GM23338 (cell line): ENCODE measurements at regions not wholly inside any gene's neighbourhood (a gene's known extent, or its start where the extent isn't known, plus 50 kb on each side); places are given as distances from the start of the nearest gene placed in this dataset.

Experiments
- ATAC-seq: fragments of 200-7000 bp; cut with Tn5 transposase; 3 replicates; pipeline ENCODE4 v1.9.1; 2020
- DNase-seq: peaks from one replicate; pipeline ENCODE4 v3.0.0-alpha.2; 2015; ENCODE audit warnings: low spot score
- H2AFZ ChIP-seq: fragments of 200-600 bp; sonication (generic); 2 replicates; pipeline ENCODE4 v1.8.0; 2016; ENCODE audit warnings: antibody characterized with exemption, mild to moderate bottlenecking, moderate library complexity
- H3F3A ChIP-seq: fragments of 200-600 bp; sonication (generic); replicated peaks from 2 replicates; pipeline ENCODE4 v1.8.0; 2017; ENCODE audit warnings: antibody characterized with exemption, mixed run types, low read depth
- H3K27ac ChIP-seq: fragments of 200-600 bp; sonication (generic); 2 replicates; pipeline ENCODE4 v1.6.1; 2016; ENCODE audit warnings: low read depth
- H3K27me3 ChIP-seq: fragments of 200-600 bp; sonication (generic); 2 replicates; pipeline ENCODE4 v1.8.0; 2016; ENCODE audit warnings: mild to moderate bottlenecking, mixed run types, moderate library complexity; ENCODE audit not compliant: insufficient read depth
- H3K36me3 ChIP-seq: fragments of 200-600 bp; sonication (generic); 2 replicates; pipeline ENCODE4 v1.8.0; 2016; ENCODE audit warnings: mild to moderate bottlenecking; ENCODE audit not compliant: insufficient read depth
- H3K4me1 ChIP-seq: fragments of 200-600 bp; sonication (generic); 2 replicates; pipeline ENCODE4 v1.8.0; 2016; ENCODE audit warnings: mild to moderate bottlenecking, moderate library complexity; ENCODE audit not compliant: insufficient read depth
- H3K4me2 ChIP-seq: fragments of 200-600 bp; sonication (generic); 2 replicates; pipeline ENCODE4 v1.7.1; 2017; ENCODE audit warnings: mixed run types
- H3K4me3 ChIP-seq: fragments of 200-600 bp; sonication (generic); 2 replicates; pipeline ENCODE4 v1.6.1; 2016; ENCODE audit warnings: mixed run types
- H3K79me2 ChIP-seq: fragments of 200-600 bp; sonication (generic); replicated peaks from 2 replicates; pipeline ENCODE4 v1.8.0; 2017; ENCODE audit warnings: mild to moderate bottlenecking; ENCODE audit not compliant: insufficient read depth
- H3K9me2 ChIP-seq: fragments of 200-600 bp; sonication (generic); 2 replicates; pipeline ENCODE4 v1.8.0; 2017; ENCODE audit not compliant: insufficient read depth
- H4K20me1 ChIP-seq: fragments of 200-600 bp; sonication (generic); replicated peaks from 2 replicates; pipeline ENCODE4 v1.8.0; 2017; ENCODE audit warnings: mild to moderate bottlenecking; ENCODE audit not compliant: insufficient read depth
- H3K27ac Mint-ChIP-seq: 2 replicates; pipeline ENCODE4 v1.8.0; 2020; ENCODE audit warnings: inconsistent platforms, mild to moderate bottlenecking, moderate library complexity, mixed read lengths
- H3K27me3 Mint-ChIP-seq: 3 replicates; pipeline ENCODE4 v1.8.0; 2022; ENCODE audit warnings: low read depth, mild to moderate bottlenecking, moderate library complexity, mixed read lengths, inconsistent platforms; ENCODE audit not compliant: insufficient read depth, poor library complexity
- H3K36me3 Mint-ChIP-seq: 3 replicates; pipeline ENCODE4 v1.8.0; 2021; ENCODE audit warnings: low read depth, mild to moderate bottlenecking, inconsistent platforms, moderate library complexity, mixed read lengths
- H3K4me1 Mint-ChIP-seq: 3 replicates; pipeline ENCODE4 v1.8.0; 2020; ENCODE audit warnings: mild to moderate bottlenecking, inconsistent platforms, mixed read lengths
- H3K4me3 Mint-ChIP-seq: 3 replicates; pipeline ENCODE4 v1.8.0; 2021; ENCODE audit warnings: moderate library complexity, mild to moderate bottlenecking, inconsistent platforms, mixed read lengths
- H3K9me3 Mint-ChIP-seq: 3 replicates; pipeline ENCODE4 v1.8.0; 2020; ENCODE audit warnings: moderate library complexity, mild to moderate bottlenecking, inconsistent platforms, mixed read lengths
- CREB1 ChIP-seq: fragments of 250-450 bp; sonication (Bioruptor Pico); IDR thresholded peaks from 2 replicates; pipeline ENCODE4 v1.5.0; 2020; ENCODE audit warnings: low read depth, mild to moderate bottlenecking, moderate library complexity
- CTCF ChIP-seq, 2 experiments: fragments of 200-600 bp in 1 of 2; sonication (generic) in 1 of 2; conservative IDR thresholded peaks; 2 replicates each; pipeline versions ENCODE4 v1.5.1 to v1.6.1; 2016 to 2017; ENCODE audit warnings: antibody characterized with exemption in 2 of 2, low read depth in 2 of 2, mild to moderate bottlenecking in 2 of 2, moderate library complexity in 1 of 2
- ETS1 ChIP-seq: IDR thresholded peaks from 2 replicates; pipeline ENCODE4 v1.6.1; 2016; ENCODE audit warnings: antibody characterized with exemption
- EZH2 ChIP-seq: fragments of 200-600 bp; sonication (generic); IDR thresholded peaks from one replicate; pipeline ENCODE4 v1.8.0; 2017; ENCODE audit warnings: antibody characterized with exemption, mild to moderate bottlenecking, low read depth; ENCODE audit not compliant: unreplicated experiment
- EZH2phosphoT487 ChIP-seq: fragments of 200-600 bp; sonication (generic); IDR thresholded peaks from one replicate; pipeline ENCODE4 v1.8.1; 2018; ENCODE audit warnings: antibody characterized with exemption; ENCODE audit not compliant: unreplicated experiment
- JUNB ChIP-seq: IDR thresholded peaks from one replicate; pipeline ENCODE4 v1.6.1; 2016; ENCODE audit warnings: antibody characterized with exemption; ENCODE audit not compliant: unreplicated experiment
- NANOG ChIP-seq: IDR thresholded peaks from 2 replicates; pipeline ENCODE4 v1.6.1; 2016; ENCODE audit warnings: antibody characterized with exemption, borderline replicate concordance
- POLR2AphosphoS5 ChIP-seq: IDR thresholded peaks from 2 replicates; pipeline ENCODE4 v1.6.1; 2016; ENCODE audit warnings: antibody characterized with exemption, low read depth
- REST ChIP-seq: IDR thresholded peaks from one replicate; pipeline ENCODE4 v1.6.1; 2018; ENCODE audit warnings: antibody characterized with exemption; ENCODE audit not compliant: unreplicated experiment
- STAT1 ChIP-seq: IDR thresholded peaks from one replicate; pipeline ENCODE4 v1.6.1; 2016; ENCODE audit warnings: antibody characterized with exemption; ENCODE audit not compliant: unreplicated experiment
- ZNF331 ChIP-seq: fragments of 250-450 bp; sonication (Bioruptor Pico); IDR thresholded peaks from 2 replicates; pipeline ENCODE4 v1.5.0; 2020; ENCODE audit warnings: low read depth, mild to moderate bottlenecking, moderate library complexity

GRCh38 chr7:32137059-32137458 is 66.9 kb upstream of the PDE1C start (continued):
- TF ChIP-seq REST (no peak), CREB1 (CRISPR knock-in tag) (no peak), JUNB (no peak), ZNF331 (CRISPR knock-in tag) (no peak), POLR2AphosphoS5 (no peak), CTCF (conservative IDR thresholded peaks at IDR 0.05; ENCODE audit: low read depth in 2 of 2) (no peak), ETS1 (no peak), NANOG (no peak), EZH2 (no peak)

GRCh38 chr7:32131091-32131490 is 60.9 kb upstream of the PDE1C start:
- H3K27ac Mint-ChIP-seq = no peak overlapping the region
- DNase-seq = no peak
- ATAC-seq = no peak
- peaks cover 5% of the 10 kb centered on the region for H3K27me3 Mint-ChIP-seq
- no peak overlapping the region for H3K4me3 ChIP-seq
- TF ChIP-seq ETS1 = no peak
- TF ChIP-seq POLR2AphosphoS5 = no peak
- no peak for TF ChIP-seq EZH2phosphoT487
- TF ChIP-seq STAT1 = no peak
- H3K4me1 Mint-ChIP-seq = peaks cover 13% of the 10 kb centered on the region; the same call in 2 of the 3 replicates
- no peak overlapping the region for H2AFZ ChIP-seq
- H3K36me3 Mint-ChIP-seq = no peaks in the 10 kb centered on the region
- no peaks in the 10 kb centered on the region for H4K20me1 ChIP-seq
- H3K9me2 ChIP-seq = no peaks in the 10 kb centered on the region
- no peak overlapping the region for H3K4me2 ChIP-seq
- H3K4me3 Mint-ChIP-seq = no peak overlapping the region
- peaks cover 5% of the 10 kb centered on the region for H3K4me1 ChIP-seq
- peaks cover 19% of the 10 kb centered on the region for H3K9me3 Mint-ChIP-seq
- no peaks in the 10 kb centered on the region for H3K79me2 ChIP-seq
- H3F3A ChIP-seq = no peaks in the 10 kb centered on the region
- no peaks in the 10 kb centered on the region for H3K27me3 ChIP-seq
- H3K36me3 ChIP-seq = no peaks in the 10 kb centered on the region
- H3K27ac ChIP-seq = no peak overlapping the region
